ENCODE measurements at regions not wholly inside any gene's neighbourhood (a gene's known extent, or its start where the extent isn't known, plus 50 kb on each side); places are given as distances from the start of the nearest gene placed in this dataset.
A peak's percentile ranks its signal among the peaks of the same experiment; 100 is the strongest.

DNA sequence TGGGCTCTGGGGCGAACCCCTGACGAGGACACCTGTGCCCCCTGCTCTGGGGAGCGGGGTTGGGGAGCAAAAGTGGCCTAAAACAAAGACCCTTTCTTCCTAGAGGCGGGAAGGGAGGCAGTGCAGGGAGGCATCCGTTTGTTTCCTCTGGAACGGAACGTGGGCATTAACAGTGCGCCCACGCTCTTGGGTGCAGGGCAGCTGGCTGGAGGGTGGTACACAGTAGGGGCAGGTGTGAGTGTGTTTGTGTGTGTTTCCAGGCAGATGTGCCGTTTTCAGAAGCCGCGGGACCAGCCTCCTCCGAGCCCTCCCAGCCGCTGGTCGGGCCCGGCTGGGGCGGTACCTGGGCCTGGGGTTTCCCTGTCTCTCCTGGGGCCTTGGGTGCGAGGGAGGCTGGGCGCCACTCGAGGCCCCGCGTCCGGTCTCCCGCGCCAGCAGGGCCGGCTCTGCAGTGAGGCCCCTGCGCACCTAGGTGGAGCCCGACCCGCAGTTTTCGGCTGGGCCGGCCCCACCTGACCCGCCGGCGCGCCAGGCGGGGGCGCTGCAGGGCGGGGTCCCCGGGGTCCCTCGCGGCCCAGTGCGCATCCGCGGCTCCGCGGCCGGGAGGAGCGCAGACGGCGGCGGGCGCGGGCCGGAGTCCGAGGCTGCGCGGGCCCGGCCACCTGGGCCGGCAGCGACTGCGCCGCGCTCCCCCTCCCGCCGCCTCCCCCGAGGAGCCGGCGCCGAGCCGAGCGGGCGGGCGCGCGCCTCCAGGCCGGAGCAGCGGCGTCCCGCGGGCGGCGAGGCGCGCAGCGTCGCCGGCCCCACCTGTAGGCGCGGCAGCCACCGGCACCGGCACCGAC, 1252.7 kb downstream of the BRD1 start:
- no peak overlapping the region for H3K27ac ChIP-seq
- no peaks in the 10 kb centered on the region for H3K4me1 ChIP-seq
- peaks cover 0 to 20% of the 10 kb centered on the region in 2 donors for H3K9me3 ChIP-seq
- H3K36me3 ChIP-seq: no peaks in the 10 kb centered on the region
- DNase-seq (ENCODE audit: low spot score): no peak
- peaks cover 4 to 9% of the 10 kb centered on the region in 2 donors for H3K27me3 ChIP-seq
- peak in 1 of 2 donors; percentile 53 for TF ChIP-seq CTCF (IDR thresholded peaks at IDR 0.05)
- no peak overlapping the region for H3K4me3 ChIP-seq

DNA sequence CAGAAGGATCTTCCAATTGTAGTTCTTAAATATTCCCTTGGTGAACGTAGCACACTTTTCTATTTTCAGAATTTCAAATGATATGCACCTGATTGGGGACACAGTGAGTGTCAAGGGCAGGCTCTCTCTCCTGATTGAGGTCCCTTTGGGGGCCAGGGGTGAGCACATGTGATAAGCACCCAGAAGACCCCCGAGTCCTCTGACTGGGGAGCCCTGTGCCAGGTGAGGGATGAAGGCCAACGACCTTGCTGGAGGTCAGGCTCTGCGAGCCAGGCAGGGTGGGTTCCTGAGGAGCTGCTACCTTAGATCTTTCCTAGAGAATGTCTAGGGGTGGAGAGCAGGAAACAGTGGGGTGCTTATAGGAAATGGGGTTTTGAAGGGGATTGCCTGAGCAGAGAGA, 1253.9 kb downstream of the BRD1 start:
- H3K4me3 ChIP-seq: no peak overlapping the region
- DNase-seq (ENCODE audit: low spot score): no peak
- H3K27me3 ChIP-seq: peaks cover 4 to 9% of the 10 kb centered on the region in 2 donors
- H3K36me3 ChIP-seq: no peaks in the 10 kb centered on the region
- no peak for TF ChIP-seq CTCF (IDR thresholded peaks at IDR 0.05)
- H3K4me1 ChIP-seq: no peaks in the 10 kb centered on the region
- H3K9me3 ChIP-seq: peaks cover 0 to 24% of the 10 kb centered on the region in 2 donors
- H3K27ac ChIP-seq: no peak overlapping the region

DNA sequence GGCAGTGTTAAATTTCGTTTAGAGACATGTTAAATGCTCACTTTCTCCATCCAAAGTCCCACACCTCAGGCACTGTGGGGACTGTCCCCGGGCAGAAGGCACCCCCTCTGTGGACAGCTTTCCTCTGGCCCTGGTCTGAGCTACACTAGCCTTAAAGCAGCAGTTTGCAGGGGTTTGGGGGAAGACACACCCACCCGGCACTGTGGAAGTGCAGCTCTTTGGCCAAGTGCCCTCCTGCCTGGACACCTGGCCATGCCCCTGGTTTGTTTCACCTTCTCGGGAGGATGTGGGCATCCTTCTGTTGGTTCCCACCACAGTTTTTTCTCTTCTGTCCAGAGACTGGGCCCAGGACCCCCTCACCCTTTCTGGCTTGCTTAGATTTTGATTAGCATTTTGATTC, 1254.7 kb downstream of the BRD1 start:
- H3K27me3 ChIP-seq: peaks cover 4 to 9% of the 10 kb centered on the region in 2 donors
- no peak overlapping the region for H3K4me3 ChIP-seq
- DNase-seq (ENCODE audit: low spot score): no peak
- H3K4me1 ChIP-seq: no peaks in the 10 kb centered on the region
- H3K9me3 ChIP-seq: peaks cover 0 to 24% of the 10 kb centered on the region in 2 donors
- TF ChIP-seq CTCF (IDR thresholded peaks at IDR 0.05): no peak
- H3K36me3 ChIP-seq: no peaks in the 10 kb centered on the region
- H3K27ac ChIP-seq: no peak overlapping the region

GRCh38 chr22:48570912-48571311, 1256.8 kb downstream of the BRD1 start:
- no peak for DNase-seq (ENCODE audit: low spot score)
- Histone ChIP-seq H3K4me1 (no peaks in the 10 kb centered on the region), H3K4me3 (no peak overlapping the region), H3K9me3 (peaks cover 0 to 24% of the 10 kb centered on the region in 2 donors), H3K27me3 (peaks cover 4 to 5% of the 10 kb centered on the region in 2 donors), H3K27ac (no peak overlapping the region), H3K36me3 (no peaks in the 10 kb centered on the region)
- no peak for TF ChIP-seq CTCF (IDR thresholded peaks at IDR 0.05)

DNA sequence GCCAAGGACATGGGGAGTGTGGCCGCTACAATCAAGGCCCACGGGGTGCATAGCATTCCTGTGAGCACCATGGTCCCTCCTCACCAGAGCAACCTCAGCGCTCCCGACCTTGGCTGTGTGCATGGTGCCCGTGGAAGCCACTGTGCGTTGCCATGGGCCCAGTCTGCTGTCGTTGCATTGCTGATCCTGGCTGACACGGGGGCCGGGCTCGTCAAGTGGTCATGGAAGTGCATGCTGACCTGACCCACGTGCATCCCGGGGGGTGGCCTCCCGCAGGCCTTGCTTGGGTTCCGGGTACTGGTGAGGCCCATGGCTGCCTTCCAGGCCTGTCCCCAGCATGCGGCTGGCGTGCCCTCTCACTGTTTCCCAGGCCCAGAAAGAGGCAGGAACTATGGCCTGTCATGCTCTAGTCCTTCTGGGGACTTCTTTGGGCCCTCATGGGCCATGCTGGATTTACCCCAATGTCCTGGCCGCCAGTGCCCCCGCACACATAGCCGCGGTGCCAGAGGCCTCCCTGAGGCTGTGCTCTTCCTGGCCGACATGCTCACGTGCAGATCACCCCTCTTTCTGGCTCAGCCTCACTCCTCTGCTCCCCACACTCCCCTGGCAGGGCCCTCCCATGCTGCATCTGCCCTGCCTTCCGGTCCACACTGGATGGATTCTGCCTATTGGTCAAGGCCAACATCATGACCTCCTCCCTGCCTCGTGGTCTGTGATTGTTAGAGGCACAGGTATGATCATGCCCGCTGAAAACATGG, 1258.0 kb downstream of the BRD1 start:
- no peak for DNase-seq (ENCODE audit: low spot score)
- peaks cover 1 to 3% of the 10 kb centered on the region in 2 donors for H3K27me3 ChIP-seq

More for the DNA sequence above, 1258.0 kb downstream of the BRD1 start:
- peaks cover 0 to 24% of the 10 kb centered on the region in 2 donors for H3K9me3 ChIP-seq
- H3K4me1 ChIP-seq: no peaks in the 10 kb centered on the region
- TF ChIP-seq CTCF (IDR thresholded peaks at IDR 0.05): no peak
- no peak overlapping the region for H3K4me3 ChIP-seq
- no peaks in the 10 kb centered on the region for H3K36me3 ChIP-seq
- no peak overlapping the region for H3K27ac ChIP-seq

All from right atrium auricular region (tissue), 2 donors.